ENCODE measurements at regions not wholly inside any gene's neighbourhood (a gene's known extent, or its start where the extent isn't known, plus 50 kb on each side); places are given as distances from the start of the nearest gene placed in this dataset.

- ChIA-PET RAD21 (ENCODE audit: low non-redundant PET in 1 of 2, low total read pairs in 2 of 2, uncharacterized antibody in 2 of 2, unreplicated experiment in 2 of 2) (no interaction called here), CTCF (no interaction called here), POLR2A (no interaction called here)
- Histone ChIP-seq H3K4me3 (replicated peaks in 1 of 2; ENCODE audit: low read depth in 1 of 2, low read length in 2 of 2) (no peak overlapping the region), H3K27ac (ENCODE audit: low read depth, low read length) (no peak overlapping the region), H4K20me1 (ENCODE audit: insufficient read depth) (no peaks in the 10 kb centered on the region), H3K79me2 (ENCODE audit: insufficient read depth, low read length) (no peaks in the 10 kb centered on the region), H2AFZ (ENCODE audit: low read depth, low read length, poor library complexity, severe bottlenecking) (no peak overlapping the region), H3K4me1 (ENCODE audit: control insufficient read depth in 1 of 2, insufficient read depth in 2 of 2, low read length in 2 of 2) (no peaks in the 10 kb centered on the region), H3K9me3 (ENCODE audit: control insufficient read depth in 1 of 2, insufficient read depth in 1 of 2, low read depth in 1 of 2, low read length in 2 of 2) (no peaks in the 10 kb centered on the region), H3K27me3 (ENCODE audit: insufficient read depth, low read length) (peaks cover 6% of the 10 kb centered on the region; the same call in 1 of the 2 replicates), H3K4me2 (ENCODE audit: low read length) (no peak overlapping the region), H3K9me2 (ENCODE audit: insufficient read depth) (no peaks in the 10 kb centered on the region), H3K9ac (ENCODE audit: low read length) (no peak overlapping the region), H3K36me3 (ENCODE audit: control insufficient read depth in 1 of 2, insufficient read depth in 2 of 2, low read length in 2 of 2) (no peaks in the 10 kb centered on the region)
- no peak for TF ChIP-seq SRF (IDR thresholded peaks at IDR 0.05; ENCODE audit: low read depth)
- TF ChIP-seq EZH2 (IDR thresholded peaks at IDR 0.05): no peak
- no peak for TF ChIP-seq ZFX (IDR thresholded peaks at IDR 0.05)
- TF ChIP-seq JUND (IDR thresholded peaks at IDR 0.05): no peak
- TF ChIP-seq EGR1 (IDR thresholded peaks at IDR 0.05; ENCODE audit: low read depth): no peak
- no peak for TF ChIP-seq ZBTB33 (IDR thresholded peaks at IDR 0.05; ENCODE audit: extremely low read depth, insufficient replicate concordance, low read length)
- no peak for TF ChIP-seq TCF7L2 (IDR thresholded peaks at IDR 0.05; ENCODE audit: borderline replicate concordance, extremely low read depth, insufficient read depth, insufficient read length)
- TF ChIP-seq SP1 (IDR thresholded peaks at IDR 0.05; ENCODE audit: low read depth): no peak
- ATAC-seq (no peak), DNase-seq (ENCODE audit: low read depth, low spot score) (no peak)
- BruUV-seq (replicated peaks): no TSS peak
- intact Hi-C loops (cut with micrococcal nuclease): no loop called here
These were observed 115.7 kb downstream of the PHETA1 start for GRCh38 chr12:111253213-111253612.

GRCh38 chr12:111251787-111252186, 117.1 kb downstream of the PHETA1 start:
- no peaks in the 10 kb centered on the region for H3K36me3 ChIP-seq (ENCODE audit: control insufficient read depth in 1 of 2, insufficient read depth in 2 of 2, low read length in 2 of 2)
- no peaks in the 10 kb centered on the region for H4K20me1 ChIP-seq (ENCODE audit: insufficient read depth)
- ChIA-PET POLR2A (no interaction called here), CTCF (no interaction called here), RAD21 (ENCODE audit: low non-redundant PET in 1 of 2, low total read pairs in 2 of 2, uncharacterized antibody in 2 of 2, unreplicated experiment in 2 of 2) (no interaction called here)
- H3K4me2 ChIP-seq (ENCODE audit: low read length): no peak overlapping the region
- no peak for ATAC-seq
- H3K4me3 ChIP-seq (replicated peaks in 1 of 2; ENCODE audit: low read depth in 1 of 2, low read length in 2 of 2): no peak overlapping the region
- no peaks in the 10 kb centered on the region for H3K4me1 ChIP-seq (ENCODE audit: control insufficient read depth in 1 of 2, insufficient read depth in 2 of 2, low read length in 2 of 2)
- H3K27me3 ChIP-seq (ENCODE audit: insufficient read depth, low read length): peaks cover 6% of the 10 kb centered on the region; the same call in 1 of the 2 replicates
- intact Hi-C loops (cut with micrococcal nuclease): no loop called here
- no peak overlapping the region for H3K9ac ChIP-seq (ENCODE audit: low read length)
- H2AFZ ChIP-seq (ENCODE audit: low read depth, low read length, poor library complexity, severe bottlenecking): no peak overlapping the region
- H3K9me3 ChIP-seq (ENCODE audit: control insufficient read depth in 1 of 2, insufficient read depth in 1 of 2, low read depth in 1 of 2, low read length in 2 of 2): no peaks in the 10 kb centered on the region
- no peak for DNase-seq (ENCODE audit: low read depth, low spot score)
- BruUV-seq (replicated peaks): no TSS peak
- no peak overlapping the region for H3K27ac ChIP-seq (ENCODE audit: low read depth, low read length)
- no peaks in the 10 kb centered on the region for H3K9me2 ChIP-seq (ENCODE audit: insufficient read depth)
- H3K79me2 ChIP-seq (ENCODE audit: insufficient read depth, low read length): no peaks in the 10 kb centered on the region
- TF ChIP-seq FOSL1 (IDR thresholded peaks at IDR 0.05; ENCODE audit: low read depth) (no peak), SRF (IDR thresholded peaks at IDR 0.05; ENCODE audit: low read depth) (no peak), ATF3 (IDR thresholded peaks at IDR 0.05) (no peak), POLR2AphosphoS5 (IDR thresholded peaks at IDR 0.05; ENCODE audit: low read depth, low read length) (no peak), CEBPB (IDR thresholded peaks at IDR 0.05; ENCODE audit: low read depth) (no peak), EZH2 (IDR thresholded peaks at IDR 0.05) (no peak), EZH2phosphoT487 (IDR thresholded peaks at IDR 0.05; ENCODE audit: borderline replicate concordance) (no peak), RAD21 (IDR thresholded peaks at IDR 0.05; ENCODE audit: low read depth) (no peak), POLR2A (IDR thresholded peaks at IDR 0.05; ENCODE audit: borderline replicate concordance, extremely low read depth, insufficient read depth, insufficient read length) (no peak), REST (IDR thresholded peaks at IDR 0.05; ENCODE audit: low read depth) (no peak), MAX (IDR thresholded peaks at IDR 0.05) (no peak), ELF1 (IDR thresholded peaks at IDR 0.05; ENCODE audit: borderline replicate concordance, low read depth) (no peak)
